HFFc6 (cell line): ENCODE measurements at regions not wholly inside any gene's neighbourhood (a gene's known extent, or its start where the extent isn't known, plus 50 kb on each side); places are given as distances from the start of the nearest gene placed in this dataset.
A peak's percentile ranks its signal among the peaks of the same experiment; 100 is the strongest.

Experiments used
- DNase-seq: peaks from one replicate; pipeline ENCODE4 v3.0.0-alpha.2; 2018
- H3K27ac Mint-ChIP-seq: 2 replicates; pipeline ENCODE4 v1.8.0; 2020; ENCODE audit warnings: mild to moderate bottlenecking, mixed read lengths
- H3K27me3 Mint-ChIP-seq: 2 replicates; pipeline ENCODE4 v1.8.0; 2021; ENCODE audit warnings: mild to moderate bottlenecking, moderate library complexity, mixed read lengths; ENCODE audit not compliant: insufficient read depth
- H3K36me3 Mint-ChIP-seq: 2 replicates; pipeline ENCODE4 v1.8.0; 2021; ENCODE audit warnings: low read depth, mixed read lengths
- H3K4me1 Mint-ChIP-seq: 2 replicates; pipeline ENCODE4 v1.8.0; 2020; ENCODE audit warnings: low read depth, mixed read lengths
- H3K4me3 Mint-ChIP-seq: 2 replicates; pipeline ENCODE4 v1.8.0; 2020; ENCODE audit warnings: mild to moderate bottlenecking, moderate library complexity, mixed read lengths
- H3K9me3 Mint-ChIP-seq: 2 replicates; pipeline ENCODE4 v1.8.0; 2020; ENCODE audit warnings: mild to moderate bottlenecking, mixed read lengths
- TF ChIP-seq, protein P1 (sequence below): fragments of 200-600 bp; sonication (generic); IDR thresholded peaks from 2 replicates; pipeline ENCODE4 v1.5.0; 2021; ENCODE audit warnings: antibody characterized with exemption, mild to moderate bottlenecking

- H3K4me3 Mint-ChIP-seq = no peak overlapping the region
- no peaks in the 10 kb centered on the region for H3K36me3 Mint-ChIP-seq
- peaks cover 2% of the 10 kb centered on the region; the same call in 1 of the 2 replicates for H3K27me3 Mint-ChIP-seq
- no peaks in the 10 kb centered on the region for H3K9me3 Mint-ChIP-seq
- H3K27ac Mint-ChIP-seq = no peak overlapping the region
- DNase-seq = no peak
- no peaks in the 10 kb centered on the region for H3K4me1 Mint-ChIP-seq
- TF ChIP-seq, protein P1, sequence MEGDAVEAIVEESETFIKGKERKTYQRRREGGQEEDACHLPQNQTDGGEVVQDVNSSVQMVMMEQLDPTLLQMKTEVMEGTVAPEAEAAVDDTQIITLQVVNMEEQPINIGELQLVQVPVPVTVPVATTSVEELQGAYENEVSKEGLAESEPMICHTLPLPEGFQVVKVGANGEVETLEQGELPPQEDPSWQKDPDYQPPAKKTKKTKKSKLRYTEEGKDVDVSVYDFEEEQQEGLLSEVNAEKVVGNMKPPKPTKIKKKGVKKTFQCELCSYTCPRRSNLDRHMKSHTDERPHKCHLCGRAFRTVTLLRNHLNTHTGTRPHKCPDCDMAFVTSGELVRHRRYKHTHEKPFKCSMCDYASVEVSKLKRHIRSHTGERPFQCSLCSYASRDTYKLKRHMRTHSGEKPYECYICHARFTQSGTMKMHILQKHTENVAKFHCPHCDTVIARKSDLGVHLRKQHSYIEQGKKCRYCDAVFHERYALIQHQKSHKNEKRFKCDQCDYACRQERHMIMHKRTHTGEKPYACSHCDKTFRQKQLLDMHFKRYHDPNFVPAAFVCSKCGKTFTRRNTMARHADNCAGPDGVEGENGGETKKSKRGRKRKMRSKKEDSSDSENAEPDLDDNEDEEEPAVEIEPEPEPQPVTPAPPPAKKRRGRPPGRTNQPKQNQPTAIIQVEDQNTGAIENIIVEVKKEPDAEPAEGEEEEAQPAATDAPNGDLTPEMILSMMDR = no peak
Measured at GRCh38 chr13:74336546-74336945, 202.3 kb upstream of the KLF12 start.

GRCh38 chr13:74335370-74335769 lies 201.2 kb upstream of the KLF12 start:
- H3K4me1 Mint-ChIP-seq = no peaks in the 10 kb centered on the region
- H3K4me3 Mint-ChIP-seq = no peak overlapping the region
- no peaks in the 10 kb centered on the region for H3K9me3 Mint-ChIP-seq

GRCh38 chr13:74329962-74330361 lies 195.8 kb upstream of the KLF12 start:
- Mint-ChIP-seq H3K9me3 (no peaks in the 10 kb centered on the region), H3K27ac (no peak overlapping the region), H3K4me3 (no peak overlapping the region), H3K27me3 (peaks cover 3% of the 10 kb centered on the region; the same call in 1 of the 2 replicates), H3K4me1 (peaks cover 6% of the 10 kb centered on the region; the same call in 1 of the 2 replicates), H3K36me3 (no peaks in the 10 kb centered on the region)
- DNase-seq = no peak
- TF ChIP-seq, protein P1 = no peak

More at GRCh38 chr13:74335370-74335769, 201.2 kb upstream of the KLF12 start:
- H3K27ac Mint-ChIP-seq = no peak overlapping the region
- TF ChIP-seq, protein P1 = no peak
- no peak for DNase-seq
- H3K27me3 Mint-ChIP-seq = no peaks in the 10 kb centered on the region
- H3K36me3 Mint-ChIP-seq = no peaks in the 10 kb centered on the region

DNA sequence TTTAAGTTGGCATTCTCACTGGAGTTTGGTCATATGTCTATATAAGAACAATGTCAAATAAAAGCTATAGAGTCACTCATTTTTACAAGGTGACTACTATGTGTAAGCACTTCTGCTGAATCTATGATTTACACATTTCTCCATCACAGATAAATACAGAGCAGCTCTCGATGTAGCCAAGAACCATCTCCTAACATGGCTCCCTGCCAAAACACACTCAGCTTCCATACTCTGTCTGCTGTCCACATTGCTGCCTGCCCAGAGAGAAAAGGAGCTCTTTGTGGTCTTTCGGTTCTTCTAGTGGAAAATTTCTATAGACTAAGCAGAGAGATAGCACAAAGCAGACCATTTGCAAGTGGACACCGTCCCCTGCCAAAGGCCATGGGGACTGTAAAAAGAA lies 190.9 kb upstream of the KLF12 start:
- Mint-ChIP-seq H3K4me1 (peaks cover 9% of the 10 kb centered on the region; the same call in 1 of the 2 replicates), H3K4me3 (peak overlapping the region; percentile 59), H3K27ac (no peak overlapping the region), H3K36me3 (no peaks in the 10 kb centered on the region), H3K9me3 (no peaks in the 10 kb centered on the region), H3K27me3 (peaks cover 5% of the 10 kb centered on the region)
- peak; percentile 37 for DNase-seq
- TF ChIP-seq, protein P1 = no peak

DNA sequence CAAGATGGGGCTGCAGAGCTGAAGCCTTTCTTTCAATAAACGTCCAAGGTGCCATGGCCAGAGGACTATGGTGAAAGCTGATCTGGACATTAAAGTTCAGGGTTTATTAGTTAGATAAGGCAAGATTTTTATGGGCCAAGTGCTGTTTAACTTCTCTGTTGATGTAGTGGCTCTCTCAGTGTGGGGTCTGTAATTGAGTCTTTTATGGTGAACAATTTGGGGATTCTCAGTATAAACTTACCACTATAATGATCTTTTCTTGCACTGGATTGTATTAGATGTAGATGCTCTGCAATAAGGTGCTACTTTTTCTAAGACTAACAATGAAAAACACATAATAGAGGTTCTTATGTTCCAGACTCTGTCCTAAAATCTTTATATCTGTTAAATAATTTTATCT lies 190.1 kb upstream of the KLF12 start:
- Mint-ChIP-seq H3K4me3 (no peak overlapping the region), H3K27me3 (peaks cover 5% of the 10 kb centered on the region), H3K27ac (no peak overlapping the region), H3K9me3 (no peaks in the 10 kb centered on the region), H3K4me1 (peaks cover 9% of the 10 kb centered on the region; the same call in 1 of the 2 replicates), H3K36me3 (no peaks in the 10 kb centered on the region)
- no peak for DNase-seq
- TF ChIP-seq, protein P1 = no peak

GRCh38 chr13:74322562-74322961 lies 188.4 kb upstream of the KLF12 start:
- TF ChIP-seq, protein P1 = no peak
- peaks cover 9% of the 10 kb centered on the region; the same call in 1 of the 2 replicates for H3K4me1 Mint-ChIP-seq
- peaks cover 8% of the 10 kb centered on the region for H3K27me3 Mint-ChIP-seq
- DNase-seq = no peak
- no peaks in the 10 kb centered on the region for H3K9me3 Mint-ChIP-seq
- no peak overlapping the region for H3K27ac Mint-ChIP-seq
- no peak overlapping the region for H3K4me3 Mint-ChIP-seq
- H3K36me3 Mint-ChIP-seq = no peaks in the 10 kb centered on the region
